GM21825 (cell line): ENCODE measurements at regions not wholly inside any gene's neighbourhood (a gene's known extent, or its start where the extent isn't known, plus 50 kb on each side); places are given as distances from the start of the nearest gene placed in this dataset.
"Not testable (repeated sequence)": the region's sequence is repeated elsewhere in the genome, so short reads cannot be mapped to it uniquely, and the experiment has no call there.

Experiments
- ATAC-seq: cut with Tn5 transposase; IDR thresholded peaks from one replicate; pipeline ENCODE4 v1.9.1; 2021; ENCODE audit warnings: mild to moderate bottlenecking, moderate library complexity; ENCODE audit not compliant: unreplicated experiment

- peak; percentile 87 for ATAC-seq
Measured at GRCh38 chr14:95597784-95598211, 62.9 kb downstream of the GLRX5 start.

- ATAC-seq: no peak
Measured at GRCh38 chr14:95601650-95602049, 66.8 kb downstream of the GLRX5 start.

GRCh38 chr14:95603415-95603814, 68.6 kb downstream of the GLRX5 start:
- ATAC-seq: no peak

GRCh38 chr14:95606266-95606665, 71.4 kb downstream of the GLRX5 start:
- ATAC-seq: no peak

GRCh38 chr14:95608637-95609235, 73.9 kb downstream of the GLRX5 start:
- no peak for ATAC-seq

GRCh38 chr14:95609398-95609990, 74.6 kb downstream of the GLRX5 start:
- ATAC-seq: no peak

GRCh38 chr14:95611293-95611880, 74.8 kb upstream of the TCL1B start:
- no peak for ATAC-seq

GRCh38 chr14:95614349-95614748, 71.9 kb upstream of the TCL1B start:
- ATAC-seq: no peak

- ATAC-seq: no peak
Measured at GRCh38 chr14:95616745-95617144, 69.5 kb upstream of the TCL1B start.

GRCh38 chr14:95619785-95620417, 66.3 kb upstream of the TCL1B start:
- no peak for ATAC-seq

- ATAC-seq: no peak
Measured at GRCh38 chr14:95620659-95621059, 65.6 kb upstream of the TCL1B start.

- ATAC-seq: no peak
Measured at GRCh38 chr14:95623195-95623594, 63.0 kb upstream of the TCL1B start.

GRCh38 chr14:95625710-95626109, 60.5 kb upstream of the TCL1B start:
- not testable (repeated sequence) for ATAC-seq

GRCh38 chr14:95635051-95635450, 51.2 kb upstream of the TCL1B start:
- no peak for ATAC-seq
